T-helper 2 cell treated with Interferon-gamma antibody and Interleukin-4, amounts not matched to agents 100 ng/mL and 5 ng/mL, for 36 hours (primary cell): ENCODE measurements at regions not wholly inside any gene's neighbourhood (a gene's known extent, or its start where the extent isn't known, plus 50 kb on each side); places are given as distances from the start of the nearest gene placed in this dataset.

Experiments
- intact Hi-C: fragments of 100-400 bp; cut with micrococcal nuclease; formaldehyde crosslinking; loops from one replicate; pipeline ENCODE4 v1.15.1; 2023

DNA sequence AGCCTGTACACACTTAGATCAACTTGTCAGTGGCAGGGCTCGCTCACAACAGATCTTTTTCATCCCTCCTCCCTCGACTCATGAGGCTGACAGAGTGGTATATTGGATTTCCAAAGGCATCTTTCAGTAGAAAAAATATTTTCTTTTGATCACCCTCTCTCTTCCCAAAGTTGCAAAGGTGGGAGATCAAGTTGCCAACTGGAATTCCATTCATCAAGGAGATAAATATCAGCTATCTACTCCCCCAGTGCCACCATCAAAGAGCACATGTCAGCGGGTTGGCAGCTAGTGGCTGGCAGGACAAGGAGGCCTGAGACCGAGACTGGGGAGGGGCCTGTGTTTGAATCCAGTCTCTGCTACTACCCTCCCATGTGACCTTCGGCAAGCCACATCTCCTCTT is 539.7 kb upstream of the CDH11 start:
- intact Hi-C loops = no loop called here

DNA sequence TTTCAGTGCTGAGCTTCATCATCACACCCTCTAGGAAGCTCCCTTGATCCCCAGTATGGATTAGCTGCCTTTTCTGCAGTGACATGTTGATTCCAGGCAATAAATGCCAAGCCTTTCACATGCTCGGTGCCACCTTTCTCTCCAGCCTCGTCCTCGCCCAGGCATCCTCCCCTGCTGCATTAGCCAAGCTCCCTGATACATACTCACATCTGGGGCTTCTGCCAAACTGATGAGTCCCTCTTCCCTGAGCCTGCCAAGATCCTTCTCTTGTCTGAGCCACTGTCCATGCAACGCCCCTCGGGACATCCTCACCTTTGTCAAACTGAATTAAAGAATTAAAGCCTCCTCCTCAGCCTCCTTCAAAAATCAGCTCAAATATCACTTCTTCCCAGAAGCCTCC is 538.5 kb upstream of the CDH11 start:
- intact Hi-C loops = no loop called here

DNA sequence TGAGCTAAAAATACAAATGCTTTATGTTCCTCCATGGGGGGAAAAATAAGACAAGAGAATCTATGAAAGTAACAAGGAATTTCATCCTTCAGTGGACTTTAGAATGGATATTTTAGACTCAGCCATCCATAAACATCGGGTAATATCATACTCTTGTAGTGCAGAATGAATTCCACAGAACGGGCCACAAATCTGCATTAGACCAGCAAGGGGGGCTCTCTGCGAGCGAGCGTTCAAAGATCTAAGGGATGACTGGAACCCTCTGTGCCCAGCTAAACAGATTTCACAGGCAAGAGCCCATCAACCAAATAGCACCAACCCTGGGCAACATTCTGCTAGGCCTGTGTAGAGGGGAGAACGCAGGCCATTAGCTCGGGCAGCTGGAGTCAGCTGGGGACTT is 537.9 kb upstream of the CDH11 start:
- intact Hi-C loops = no loop called here

DNA sequence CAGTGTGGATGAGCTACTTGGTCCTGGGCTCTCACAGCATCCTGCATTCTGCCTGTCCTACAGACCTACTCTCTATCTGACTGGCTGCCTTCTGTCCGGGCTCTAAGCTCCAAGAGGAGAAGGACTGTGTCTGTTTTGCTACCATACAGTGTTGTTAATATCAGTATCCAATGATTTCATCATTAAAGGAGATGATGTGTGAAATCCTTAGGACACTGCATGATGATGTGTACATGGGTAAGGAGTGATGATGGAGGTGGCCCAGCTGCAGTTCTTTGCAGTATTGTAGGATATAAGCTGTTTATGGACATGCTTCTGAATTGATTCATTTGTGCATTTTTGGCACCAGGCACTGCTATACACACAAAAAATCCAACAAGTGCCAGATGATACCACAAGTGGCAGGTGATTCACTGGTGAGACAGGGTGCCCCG is 536.9 kb upstream of the CDH11 start:
- intact Hi-C loops = no loop called here

DNA sequence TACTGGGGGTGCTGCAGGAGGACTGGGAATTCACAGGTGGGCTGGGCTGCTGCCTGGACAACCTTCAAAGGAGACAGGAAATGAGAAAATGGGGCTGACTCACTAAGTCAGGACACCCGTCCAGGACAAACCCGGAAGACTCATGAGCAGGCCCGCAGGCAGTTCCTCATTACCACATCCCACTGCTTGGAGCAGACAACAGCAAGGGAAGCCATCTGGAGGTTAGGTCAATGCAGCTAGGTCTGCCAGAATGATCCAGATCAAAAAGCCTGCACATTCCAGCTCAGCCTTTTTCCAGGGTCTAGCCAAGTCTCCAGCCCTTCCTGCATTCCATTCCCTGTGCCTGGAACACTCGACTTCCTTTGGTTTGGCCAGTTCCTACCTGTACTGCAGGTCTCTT is 536.5 kb upstream of the CDH11 start:
- intact Hi-C loops = no loop called here

DNA sequence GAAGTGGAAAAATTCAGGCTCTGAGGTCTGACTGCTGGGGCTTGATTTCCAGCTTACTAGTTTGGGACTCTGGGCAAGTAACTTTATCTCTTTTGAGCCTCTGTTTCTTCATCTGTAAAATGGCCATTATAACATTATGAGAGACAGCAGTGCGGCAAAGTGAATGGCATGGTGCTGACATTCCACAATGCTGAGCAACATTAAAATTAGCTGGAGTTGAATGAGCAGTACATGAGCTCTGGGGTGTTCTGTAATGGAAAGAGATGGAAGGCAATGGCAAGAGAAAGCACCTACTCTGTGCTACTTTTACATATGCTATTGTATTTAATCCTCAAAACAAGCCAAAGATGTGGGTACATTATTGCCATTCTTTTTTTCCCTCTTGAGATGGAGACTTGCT is 535.7 kb upstream of the CDH11 start:
- intact Hi-C loops = no loop called here

DNA sequence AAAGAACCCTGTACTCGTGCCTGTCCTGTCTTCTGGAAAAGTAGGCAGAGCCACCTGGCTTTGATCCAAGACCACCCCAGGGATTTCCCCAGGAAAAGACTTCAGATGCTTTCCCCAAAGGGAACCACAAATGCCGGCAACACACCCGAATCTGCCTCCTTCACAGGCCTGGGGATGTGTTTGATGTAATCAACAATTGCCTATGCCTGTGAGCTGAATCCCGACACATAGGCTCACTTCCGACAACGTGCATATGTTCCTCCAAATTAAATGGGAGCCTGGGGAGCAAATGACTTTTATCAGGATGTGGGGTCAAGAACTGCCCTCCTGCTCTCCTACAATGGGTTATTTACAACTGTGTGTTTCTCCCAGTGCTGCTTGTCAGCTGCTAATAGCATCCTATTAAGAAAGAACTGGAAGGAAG is 535.2 kb upstream of the CDH11 start:
- intact Hi-C loops = no loop called here

DNA sequence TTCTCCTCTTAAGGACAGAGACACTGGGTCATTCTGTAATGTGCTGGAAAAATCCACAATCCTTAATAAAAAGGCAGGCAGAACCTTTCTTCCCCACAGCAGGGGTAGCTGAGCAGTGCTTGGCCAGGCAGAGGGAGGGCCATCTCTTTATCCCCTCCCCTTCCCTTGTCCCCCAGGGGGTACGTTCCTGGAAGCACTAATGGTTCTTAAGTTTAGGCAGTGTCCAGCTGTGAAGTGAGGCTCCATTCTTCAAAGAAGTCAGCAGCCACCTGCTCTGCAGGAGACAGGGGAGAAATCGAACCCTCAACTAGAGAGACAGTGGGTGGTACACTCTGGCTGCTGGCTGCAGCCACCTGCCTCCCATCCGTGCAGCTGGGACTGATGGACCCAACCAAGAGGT is 533.9 kb upstream of the CDH11 start:
- intact Hi-C loops = no loop called here

DNA sequence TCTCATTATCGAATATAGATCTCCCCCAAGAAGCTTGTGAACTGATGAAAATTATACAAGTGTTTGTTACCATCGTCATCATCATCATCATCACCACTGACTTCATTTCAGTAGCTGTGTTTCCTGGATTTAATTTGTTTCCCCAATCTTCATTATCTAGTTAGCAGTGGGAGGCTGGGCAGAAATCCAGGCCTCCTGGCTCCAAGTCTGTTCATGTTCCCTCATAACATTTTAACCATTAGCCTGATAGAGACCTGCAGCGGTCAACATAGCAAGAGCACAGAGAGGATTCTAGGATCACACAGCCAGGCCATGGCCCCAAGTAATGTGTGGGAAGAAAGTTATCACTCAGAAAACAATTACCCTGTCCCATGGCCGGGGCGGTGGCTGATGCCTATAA is 526.2 kb upstream of the CDH11 start:
- intact Hi-C loops = no loop called here

DNA sequence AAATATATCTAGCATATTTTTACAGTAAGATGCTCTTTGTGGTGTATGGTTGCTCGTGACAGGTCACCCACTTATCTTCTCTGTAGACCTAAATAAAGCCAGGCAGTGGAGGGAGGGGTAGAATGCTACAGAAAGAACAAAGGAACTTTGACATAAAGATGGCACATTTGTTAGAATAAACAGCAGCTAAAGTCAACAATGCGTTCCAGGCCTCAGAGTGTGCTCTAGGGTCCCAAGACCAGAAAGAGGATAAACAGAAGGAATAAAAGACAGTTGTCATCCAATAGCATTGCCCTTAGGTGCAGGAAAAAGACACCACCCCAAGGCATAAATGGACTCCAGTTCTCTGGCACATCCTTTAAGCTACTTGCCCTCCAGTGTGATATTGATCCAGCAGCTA is 523.0 kb upstream of the CDH11 start:
- intact Hi-C loops = no loop called here

DNA sequence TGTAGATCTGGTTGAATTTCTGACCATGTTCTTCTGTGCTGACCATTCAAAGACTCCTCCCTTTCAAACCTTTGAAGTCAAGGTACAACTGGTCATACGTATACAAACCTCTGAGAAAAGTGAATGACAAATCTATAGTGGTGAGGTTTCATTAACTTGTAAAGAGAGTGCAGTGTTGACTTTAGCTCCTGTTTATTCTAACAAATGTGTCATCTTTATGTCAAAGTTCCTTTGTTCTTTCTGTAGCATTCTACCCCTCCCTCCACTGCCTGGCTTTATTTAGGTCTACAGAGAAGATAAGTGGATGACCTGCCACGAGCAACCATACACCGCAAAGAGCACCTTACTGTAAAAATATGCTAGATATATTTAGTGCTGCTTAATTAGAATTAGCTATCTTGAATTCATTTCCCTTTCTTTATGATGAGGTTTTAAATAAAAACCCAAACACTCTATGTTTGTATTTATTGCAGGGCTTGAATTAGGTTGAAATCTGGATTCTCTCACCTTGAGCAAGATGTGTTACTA is 520.0 kb upstream of the CDH11 start:
- intact Hi-C loops = no loop called here

DNA sequence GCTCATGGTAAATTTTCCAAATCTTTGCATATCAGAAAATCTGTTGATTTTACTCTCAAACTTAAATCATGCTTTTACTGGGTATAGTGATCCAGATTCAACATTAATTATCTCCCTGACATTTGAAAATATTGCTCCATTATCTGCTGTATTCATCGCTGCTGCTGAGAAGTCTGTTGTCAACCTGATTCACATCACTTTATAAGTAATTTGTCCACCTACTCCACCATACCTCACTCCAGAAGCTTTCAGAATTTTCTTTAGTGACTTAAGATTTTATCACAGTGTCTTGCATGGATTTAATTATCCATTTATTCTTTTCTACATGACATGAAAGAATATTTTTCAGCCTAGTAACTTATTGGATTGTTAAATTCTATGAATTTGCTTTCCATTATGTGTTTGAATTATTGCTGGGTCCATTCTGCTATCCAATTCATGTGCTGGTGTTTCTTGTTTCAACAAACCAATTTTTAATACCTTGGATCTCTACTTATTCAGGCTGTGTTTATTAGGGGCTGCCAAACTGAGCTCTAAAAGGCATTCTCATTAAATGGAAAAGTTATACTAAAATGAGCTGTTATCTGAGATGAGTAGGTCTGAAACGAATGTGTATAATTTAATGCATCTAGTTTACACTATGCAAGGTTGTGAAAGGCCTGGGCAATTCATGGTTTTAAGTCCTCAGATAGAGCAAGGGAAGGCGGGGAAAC is 519.3 kb upstream of the CDH11 start:
- intact Hi-C loops = no loop called here

DNA sequence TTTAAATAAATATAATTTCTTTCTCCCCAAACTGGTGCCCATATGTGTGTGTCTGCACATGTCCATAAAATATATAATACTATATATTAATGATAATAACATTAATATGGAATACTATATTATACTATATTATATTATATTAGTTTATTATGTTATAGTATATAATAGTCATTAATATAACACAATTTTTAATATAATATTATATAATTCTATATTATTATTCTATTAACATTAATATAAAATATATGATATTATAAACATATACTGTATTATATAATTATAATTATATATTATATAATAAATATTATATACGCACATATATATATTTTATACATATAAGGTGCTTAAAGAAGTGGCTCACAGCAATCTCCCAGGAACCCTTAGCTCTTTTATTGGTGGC is 513.0 kb upstream of the CDH11 start:
- intact Hi-C loops = no loop called here

DNA sequence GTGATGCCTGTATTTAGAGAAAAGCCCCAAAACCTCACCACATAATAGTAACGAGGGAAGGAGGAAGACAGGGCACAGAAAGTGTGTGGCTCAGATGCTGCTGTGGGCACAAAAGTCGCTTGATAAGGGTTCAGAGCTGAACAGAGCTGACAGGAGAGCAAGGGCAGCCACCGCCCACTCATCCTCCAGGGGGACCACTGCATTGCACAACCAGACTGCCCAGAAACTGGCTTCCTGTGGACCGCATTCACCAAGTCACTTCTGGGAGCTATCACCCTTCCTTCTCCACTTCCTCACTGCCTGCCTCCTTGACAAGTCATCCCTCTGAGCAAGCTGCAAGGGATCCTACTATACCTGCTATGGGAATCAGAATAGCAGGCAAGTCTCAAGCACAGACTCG is 512.4 kb upstream of the CDH11 start:
- intact Hi-C loops = no loop called here

DNA sequence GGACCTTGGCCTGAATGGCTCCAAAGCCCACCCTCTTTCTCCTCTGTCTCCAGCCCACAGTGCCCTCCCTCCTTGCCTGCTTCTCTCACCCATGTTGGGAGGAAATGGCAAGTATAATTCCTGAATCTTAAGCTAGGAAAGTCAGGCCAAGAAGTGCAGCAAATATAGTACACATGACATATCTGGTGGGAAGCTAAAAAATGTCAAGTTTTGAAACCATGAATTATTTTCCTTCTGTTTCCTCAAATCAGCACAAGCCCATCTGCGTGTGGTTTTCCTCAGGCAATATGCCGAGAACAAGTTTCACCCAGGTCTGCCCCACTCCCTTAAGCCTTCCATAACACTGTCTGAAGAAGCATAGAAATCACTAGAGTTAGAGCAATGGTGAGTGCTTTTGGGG is 502.8 kb upstream of the CDH11 start:
- intact Hi-C loops = no loop called here

DNA sequence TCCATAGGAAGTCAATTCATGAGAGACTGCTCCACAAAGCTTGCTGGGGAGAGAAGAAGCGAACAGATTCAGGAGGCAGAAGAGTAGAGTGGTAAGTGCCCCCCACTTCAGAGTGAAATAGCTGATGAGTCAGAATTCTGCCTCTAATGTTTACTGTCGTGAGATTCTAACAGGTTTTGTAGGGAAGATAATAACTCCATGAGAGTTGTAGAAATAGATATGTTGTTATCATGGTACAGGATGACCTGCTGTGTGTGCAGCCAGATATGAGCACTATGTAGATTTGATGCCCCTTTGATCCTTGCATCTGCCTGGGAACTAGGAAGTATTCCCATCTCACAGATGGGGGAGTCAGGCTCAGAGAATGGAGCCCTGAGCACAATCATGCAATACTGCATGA is 502.4 kb upstream of the CDH11 start:
- intact Hi-C loops = no loop called here

DNA sequence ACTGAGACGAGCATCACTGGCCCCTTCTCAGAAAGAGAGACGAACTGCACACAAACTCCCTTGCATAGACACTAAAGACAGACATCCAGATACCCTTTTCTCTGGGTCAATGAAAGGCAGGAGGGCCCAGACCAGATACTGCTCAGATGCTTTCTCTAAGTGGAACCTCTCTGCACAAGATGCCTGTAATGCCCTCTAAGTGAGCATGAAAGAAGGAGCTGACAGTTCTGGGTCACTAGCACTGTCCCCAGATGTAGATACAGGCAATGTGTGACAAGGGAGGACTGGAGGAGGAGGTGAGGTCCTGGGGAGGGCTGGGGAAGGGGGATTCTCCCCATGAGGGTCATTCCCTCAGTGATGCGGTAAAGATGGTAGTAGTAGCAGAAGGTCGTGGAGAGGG is 501.0 kb upstream of the CDH11 start:
- intact Hi-C loops = no loop called here

DNA sequence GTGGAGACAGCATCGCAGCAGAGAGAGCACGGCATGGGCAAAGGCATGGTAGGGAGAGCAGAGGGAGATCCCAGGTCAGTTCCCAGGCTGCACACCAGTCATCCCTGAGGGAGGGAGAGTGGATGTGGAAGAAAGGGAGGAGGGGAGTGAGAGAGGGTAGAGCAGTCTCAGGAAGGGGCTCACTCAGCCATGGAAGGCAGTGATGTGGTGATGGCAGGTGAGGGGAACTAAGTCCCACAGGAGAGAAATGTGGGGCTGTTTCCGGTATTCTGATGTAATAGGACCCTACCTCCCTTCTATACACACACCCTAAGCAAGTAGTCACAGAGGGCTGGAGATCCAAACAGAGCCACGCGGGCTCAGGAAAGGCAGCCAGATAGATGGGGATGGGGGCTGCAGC is 500.3 kb upstream of the CDH11 start:
- intact Hi-C loops = no loop called here

DNA sequence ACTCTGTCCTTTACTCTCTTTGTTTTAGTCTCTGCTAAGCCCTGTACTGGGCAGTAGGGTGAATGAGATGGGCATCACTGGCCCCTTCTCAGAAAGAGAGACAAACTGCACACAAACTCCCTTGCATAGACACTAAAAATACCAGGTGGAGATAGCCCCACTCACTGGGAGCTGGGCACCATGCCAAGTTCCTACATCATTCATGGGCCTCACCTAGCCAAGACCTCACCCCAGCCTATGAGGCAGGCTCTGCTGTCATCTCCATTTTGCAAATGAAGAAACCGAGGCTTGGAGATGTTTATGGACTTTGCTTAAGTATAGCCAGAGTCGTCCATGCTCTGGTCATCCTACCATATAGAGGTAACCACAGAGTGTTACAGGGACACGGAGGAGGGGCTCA is 499.8 kb upstream of the CDH11 start:
- intact Hi-C loops = no loop called here

DNA sequence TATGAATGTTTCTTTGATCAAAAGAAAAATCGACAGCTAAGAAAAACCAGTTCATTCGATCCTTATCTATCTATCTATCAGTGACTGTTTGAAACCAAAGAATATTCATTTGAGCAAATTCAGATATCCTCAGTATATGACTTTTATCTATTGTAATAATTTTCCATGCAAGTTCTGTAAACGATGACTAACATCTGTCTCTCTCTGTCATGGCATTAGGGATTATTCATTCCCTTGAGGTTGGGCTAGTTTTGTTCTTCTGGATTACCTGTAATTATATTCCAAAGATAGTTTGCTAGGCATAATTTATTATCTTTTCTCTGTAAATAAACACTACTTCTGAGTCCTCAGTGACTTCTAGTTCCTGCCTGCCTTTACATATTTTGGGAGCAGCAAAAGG is 497.7 kb upstream of the CDH11 start:
- intact Hi-C loops = no loop called here

DNA sequence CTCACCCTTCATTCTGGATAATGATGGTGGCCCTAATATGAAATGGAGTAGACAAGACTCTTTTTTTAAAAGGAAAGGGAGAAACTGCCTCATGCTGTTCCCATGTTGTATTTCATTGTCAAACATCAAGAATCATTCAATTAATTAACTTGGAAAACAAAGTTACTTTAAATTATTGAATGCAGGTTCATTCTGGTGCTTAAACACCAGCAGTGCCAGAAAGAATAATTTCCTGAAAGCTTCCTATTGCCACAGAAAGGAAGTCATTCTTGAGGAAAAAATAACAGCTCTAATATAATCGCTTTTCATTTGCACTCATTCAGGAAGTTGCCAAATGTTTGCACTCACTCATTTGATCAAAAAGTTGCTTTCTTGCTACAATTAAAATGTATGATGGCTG is 497.1 kb upstream of the CDH11 start:
- intact Hi-C loops = no loop called here

DNA sequence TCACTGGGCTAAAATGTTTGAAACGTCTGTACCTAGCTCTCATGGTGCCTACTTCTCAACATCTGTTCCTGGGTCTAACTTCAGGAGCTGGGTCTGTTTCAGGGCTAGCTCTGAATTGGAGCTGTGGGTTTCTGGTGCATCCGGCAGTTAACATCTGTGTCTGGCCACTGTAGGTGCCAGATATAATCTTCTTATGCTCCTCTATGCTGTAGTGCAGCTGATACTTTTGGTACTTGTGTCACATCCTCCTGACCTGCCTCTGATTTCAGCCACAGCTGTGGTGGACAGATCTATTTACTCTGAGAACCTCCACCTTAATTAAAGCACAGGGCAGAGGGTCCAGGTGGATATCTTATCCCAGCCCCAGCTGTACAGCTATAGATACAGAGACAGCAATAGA is 496.5 kb upstream of the CDH11 start:
- intact Hi-C loops = no loop called here

DNA sequence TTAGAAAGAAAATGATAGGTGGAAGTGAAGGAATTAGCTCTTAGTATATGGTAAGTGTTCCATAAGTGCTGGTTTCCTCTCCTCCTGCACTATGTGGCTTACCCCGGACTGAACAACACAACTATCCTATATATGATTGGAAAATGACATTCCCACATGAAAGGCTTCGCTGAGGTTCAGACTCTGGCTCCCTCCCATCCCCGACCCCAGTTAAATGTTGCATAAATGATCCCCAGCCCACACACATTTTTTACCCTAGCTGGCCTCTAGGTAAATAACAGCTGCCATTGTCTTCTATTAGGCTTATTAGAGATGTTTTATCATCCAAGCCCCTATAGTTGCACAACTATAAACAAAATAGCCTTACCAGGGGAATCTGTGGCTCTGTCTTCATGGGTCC is 495.6 kb upstream of the CDH11 start:
- intact Hi-C loops = no loop called here

DNA sequence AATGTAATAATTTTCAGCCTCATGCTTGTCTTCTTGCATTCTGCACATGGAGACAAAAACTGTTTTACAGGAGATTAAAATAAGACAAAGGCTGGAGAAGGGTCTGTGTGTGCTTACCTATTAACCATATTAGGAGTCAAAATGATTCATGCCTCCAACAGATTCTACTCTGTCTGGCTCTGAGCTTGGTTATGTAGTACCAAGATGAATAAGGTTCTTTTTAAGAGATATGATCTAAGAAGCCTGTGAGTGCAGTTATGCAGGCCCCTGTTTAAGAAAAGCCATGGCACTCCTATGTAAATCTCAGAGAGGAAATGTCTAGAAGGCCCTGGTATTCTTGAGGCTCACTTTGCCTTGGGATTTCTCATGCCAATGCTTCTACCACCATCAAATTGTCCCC is 486.6 kb upstream of the CDH11 start:
- intact Hi-C loops = no loop called here
